Peyer's patch (tissue), 4 donors: ENCODE measurements at regions not wholly inside any gene's neighbourhood (a gene's known extent, or its start where the extent isn't known, plus 50 kb on each side); places are given as distances from the start of the nearest gene placed in this dataset.

Source experiments
- CTCF ChIP-seq, 6 experiments: fragments of 450-650 bp in 4 of 6; fragments of 200-600 bp in 2 of 6; sonication (generic) in 1 of 6; IDR thresholded peaks; one replicate each; pipeline ENCODE4 v1.5.1; 2017 to 2019; ENCODE audit warnings: antibody characterized with exemption in 6 of 6, mild to moderate bottlenecking in 3 of 6, moderate library complexity in 1 of 6
- POLR2A ChIP-seq, 2 donors: fragments of 450-650 bp; IDR thresholded peaks; one replicate each; pipeline ENCODE4 v1.5.1; 2017; ENCODE audit warnings: antibody characterized with exemption in 2 of 2, mild to moderate bottlenecking in 2 of 2, moderate library complexity in 2 of 2

- TF ChIP-seq CTCF (IDR thresholded peaks at IDR 0.05) (no peak), POLR2A (IDR thresholded peaks at IDR 0.05) (no peak)
Measured at GRCh38 chr15:69906256-69907185, 191.2 kb downstream of the TLE3 start.
